ENCODE measurements at regions not wholly inside any gene's neighbourhood (a gene's known extent, or its start where the extent isn't known, plus 50 kb on each side); places are given as distances from the start of the nearest gene placed in this dataset.

DNA sequence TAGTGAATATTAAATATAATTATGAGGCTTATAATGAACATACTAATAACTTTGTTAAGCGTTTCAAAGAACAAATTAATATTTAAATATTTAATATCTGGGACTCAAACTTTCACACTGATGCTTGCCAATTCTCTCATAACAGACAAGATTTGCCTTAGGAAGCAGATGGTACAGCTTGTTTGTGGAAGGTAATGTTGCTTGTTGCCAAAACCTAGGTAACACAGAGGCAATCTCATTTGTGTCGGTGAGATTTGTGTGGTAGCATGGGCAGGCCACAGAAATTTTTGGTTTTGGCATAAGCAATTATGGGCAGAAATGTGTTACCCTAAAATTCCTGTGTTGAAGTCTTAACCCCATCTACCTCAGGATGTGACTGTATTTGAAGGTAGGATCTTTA lies 114.9 kb upstream of the AFF2 start:
- no peak for DNase-seq (ENCODE audit: low read depth)
- H3K4me3 ChIP-seq (replicated peaks; ENCODE audit: low read depth, low read length) = no peak overlapping the region
- TF ChIP-seq, protein P1, sequence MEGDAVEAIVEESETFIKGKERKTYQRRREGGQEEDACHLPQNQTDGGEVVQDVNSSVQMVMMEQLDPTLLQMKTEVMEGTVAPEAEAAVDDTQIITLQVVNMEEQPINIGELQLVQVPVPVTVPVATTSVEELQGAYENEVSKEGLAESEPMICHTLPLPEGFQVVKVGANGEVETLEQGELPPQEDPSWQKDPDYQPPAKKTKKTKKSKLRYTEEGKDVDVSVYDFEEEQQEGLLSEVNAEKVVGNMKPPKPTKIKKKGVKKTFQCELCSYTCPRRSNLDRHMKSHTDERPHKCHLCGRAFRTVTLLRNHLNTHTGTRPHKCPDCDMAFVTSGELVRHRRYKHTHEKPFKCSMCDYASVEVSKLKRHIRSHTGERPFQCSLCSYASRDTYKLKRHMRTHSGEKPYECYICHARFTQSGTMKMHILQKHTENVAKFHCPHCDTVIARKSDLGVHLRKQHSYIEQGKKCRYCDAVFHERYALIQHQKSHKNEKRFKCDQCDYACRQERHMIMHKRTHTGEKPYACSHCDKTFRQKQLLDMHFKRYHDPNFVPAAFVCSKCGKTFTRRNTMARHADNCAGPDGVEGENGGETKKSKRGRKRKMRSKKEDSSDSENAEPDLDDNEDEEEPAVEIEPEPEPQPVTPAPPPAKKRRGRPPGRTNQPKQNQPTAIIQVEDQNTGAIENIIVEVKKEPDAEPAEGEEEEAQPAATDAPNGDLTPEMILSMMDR (IDR thresholded peaks at IDR 0.05; ENCODE audit: low read length, missing control alignments) = no peak

DNA sequence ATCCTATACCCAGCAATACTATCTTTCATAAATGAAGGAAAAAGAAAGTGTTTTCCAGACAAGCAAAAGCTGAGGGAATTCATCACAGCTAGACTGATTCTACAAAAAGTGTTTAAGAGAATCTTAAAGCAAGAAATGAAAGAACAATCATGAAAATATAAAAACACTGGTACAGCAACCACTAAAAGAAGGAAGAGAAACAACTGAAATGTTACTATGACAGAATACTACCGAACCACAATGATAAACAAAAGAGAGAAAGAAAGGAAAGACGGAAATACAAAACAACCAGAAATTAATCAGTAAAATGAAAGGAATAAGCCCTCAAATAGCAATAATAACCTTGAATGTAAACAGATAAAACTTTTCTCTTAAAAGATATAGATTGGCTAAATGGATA lies 110.8 kb upstream of the AFF2 start:
- TF ChIP-seq, protein P1 (IDR thresholded peaks at IDR 0.05; ENCODE audit: low read length, missing control alignments) = no peak
- no peak overlapping the region for H3K4me3 ChIP-seq (replicated peaks; ENCODE audit: low read depth, low read length)
- DNase-seq (ENCODE audit: low read depth) = no peak

DNA sequence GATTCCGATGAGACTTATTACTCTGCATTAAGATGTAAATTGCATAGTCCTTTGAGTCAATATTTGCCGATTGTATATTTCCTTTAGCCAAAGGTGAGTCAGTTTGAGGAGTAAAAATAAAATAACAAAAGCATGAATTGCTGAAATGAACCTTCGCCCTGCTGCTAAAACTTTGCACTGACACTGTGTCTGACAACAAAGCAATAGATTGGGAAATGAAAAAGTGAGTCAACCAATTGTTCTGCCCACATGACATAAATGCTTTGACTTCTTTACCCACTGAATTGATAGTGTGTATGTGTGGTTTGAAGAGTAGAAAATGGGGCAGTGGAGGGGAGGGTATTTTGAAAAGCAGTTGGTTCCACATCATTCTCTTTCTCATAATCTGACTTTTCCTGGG lies 88.4 kb upstream of the AFF2 start:
- no peak for DNase-seq (ENCODE audit: low read depth)
- TF ChIP-seq, protein P1 (IDR thresholded peaks at IDR 0.05; ENCODE audit: low read length, missing control alignments) = no peak
- no peak overlapping the region for H3K4me3 ChIP-seq (replicated peaks; ENCODE audit: low read depth, low read length)

DNA sequence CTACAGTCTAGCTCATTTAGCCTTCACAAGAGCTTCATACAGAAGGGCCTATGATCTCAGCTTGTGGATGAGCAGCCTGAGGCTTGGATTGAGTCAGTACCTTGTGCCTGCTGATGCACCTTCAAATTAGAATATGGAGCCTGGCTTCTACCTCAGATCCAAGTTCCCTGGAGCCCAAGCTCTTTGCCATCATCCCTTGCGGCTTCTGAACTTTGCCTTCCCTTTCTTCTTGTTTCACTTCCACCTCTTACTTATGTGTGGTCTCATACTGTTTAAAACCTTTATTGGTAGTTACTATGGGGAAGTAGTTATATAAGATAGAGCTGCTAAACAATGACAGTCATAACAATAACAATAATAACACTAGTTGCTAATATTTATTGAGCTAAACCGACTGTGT lies 84.3 kb upstream of the AFF2 start:
- no peak for DNase-seq (ENCODE audit: low read depth)
- H3K4me3 ChIP-seq (replicated peaks; ENCODE audit: low read depth, low read length) = no peak overlapping the region
- TF ChIP-seq, protein P1 (IDR thresholded peaks at IDR 0.05; ENCODE audit: low read length, missing control alignments) = no peak

DNA sequence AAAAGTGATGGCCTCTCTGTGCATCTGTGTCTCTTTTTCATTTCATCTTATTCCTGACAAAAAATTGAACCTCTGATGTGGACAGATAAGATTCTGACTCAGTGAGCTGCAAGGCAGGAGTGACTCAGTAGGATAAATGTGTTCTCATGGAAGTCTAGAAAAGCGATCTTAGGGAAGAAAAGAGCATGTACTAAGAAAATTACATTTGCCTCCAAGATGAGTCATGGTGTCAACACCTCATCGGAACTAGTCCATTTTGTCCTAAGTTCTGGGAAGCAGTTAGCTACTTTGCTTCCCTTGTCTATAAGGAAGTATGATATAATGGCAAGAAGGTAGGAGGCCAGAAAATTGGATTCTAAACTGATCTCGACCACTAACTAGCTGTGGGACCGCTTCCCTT lies 83.5 kb upstream of the AFF2 start:
- DNase-seq (ENCODE audit: low read depth) = peak; percentile 21
- H3K4me3 ChIP-seq (replicated peaks; ENCODE audit: low read depth, low read length) = no peak overlapping the region
- TF ChIP-seq, protein P1 (IDR thresholded peaks at IDR 0.05; ENCODE audit: low read length, missing control alignments) = no peak

DNA sequence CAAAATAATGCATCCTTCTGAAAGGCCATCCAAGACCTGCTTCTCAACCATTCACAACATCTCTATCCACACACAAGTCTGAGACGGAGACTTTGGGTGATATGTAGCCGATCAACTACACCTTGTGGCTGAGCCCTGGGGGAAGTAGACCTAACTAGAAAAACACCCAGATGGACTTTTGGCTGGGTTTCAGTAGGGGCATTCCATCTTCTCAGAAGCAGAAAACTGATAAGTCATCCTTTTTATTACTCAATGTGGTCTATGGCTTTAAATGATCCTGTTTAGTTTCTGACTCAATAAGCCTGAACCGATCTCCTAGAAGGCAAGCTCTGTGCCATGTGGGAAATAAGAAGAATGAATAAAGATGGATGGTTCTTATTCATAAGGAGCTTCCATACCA lies 82.5 kb upstream of the AFF2 start:
- TF ChIP-seq, protein P1 (IDR thresholded peaks at IDR 0.05; ENCODE audit: low read length, missing control alignments) = no peak
- DNase-seq (ENCODE audit: low read depth) = no peak
- H3K4me3 ChIP-seq (replicated peaks; ENCODE audit: low read depth, low read length) = no peak overlapping the region

DNA sequence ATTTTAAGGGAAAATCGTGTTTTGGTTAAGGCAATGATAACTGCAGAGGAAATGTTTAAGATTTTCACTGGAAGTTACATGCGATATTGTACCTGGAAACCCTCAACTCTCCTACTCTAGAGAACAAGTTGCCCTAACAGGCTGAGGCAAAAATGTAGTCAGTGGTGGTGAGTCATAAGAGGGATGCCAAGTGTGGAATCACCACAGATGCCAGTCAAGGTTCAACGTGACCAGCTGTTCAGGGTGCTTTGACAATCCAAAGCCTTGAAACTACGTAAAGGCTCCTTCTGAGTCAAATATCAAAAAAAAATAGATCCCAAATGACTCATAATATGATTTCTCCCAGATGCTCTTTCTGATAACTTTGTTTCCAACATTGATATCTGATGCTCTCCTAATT lies 77.9 kb upstream of the AFF2 start:
- DNase-seq (ENCODE audit: low read depth) = no peak
- TF ChIP-seq, protein P1 (IDR thresholded peaks at IDR 0.05; ENCODE audit: low read length, missing control alignments) = no peak
- no peak overlapping the region for H3K4me3 ChIP-seq (replicated peaks; ENCODE audit: low read depth, low read length)

All from fibroblast of pulmonary artery (primary cell).